H1 (cell line): ENCODE measurements at regions not wholly inside any gene's neighbourhood (a gene's known extent, or its start where the extent isn't known, plus 50 kb on each side); places are given as distances from the start of the nearest gene placed in this dataset.

Experiments
- CTCF ChIA-PET: fragments of 300-600 bp; sonication (Branson Sonifier 250); formaldehyde crosslinking; loops from one replicate; lab custom pipeline; 2021; ENCODE audit not compliant: partially characterized antibody; lab: Charles Lee
- POLR2A ChIA-PET: fragments of 300-600 bp; sonication (Branson Sonifier 250); formaldehyde crosslinking; loops from one replicate; lab custom pipeline; 2021; ENCODE audit warnings: inconsistent platforms; ENCODE audit not compliant: partially characterized antibody; lab: Charles Lee
- DNase-seq, 2 experiments: peaks; one replicate each; pipeline versions ENCODE4 v3.0.0 to v3.0.0-alpha.2; 2010 to 2022; ENCODE audit warnings: low spot score in 2 of 2, low read depth in 1 of 2, mixed read lengths in 1 of 2
- FAIRE-seq: peaks from 2 replicates; lab custom pipeline; 2011; peaks lifted over from hg19 to GRCh38; lab: Jason Lieb, UNC
- H2AFZ ChIP-seq: 2 replicates; pipeline ENCODE4 v1.8.1; 2012; ENCODE audit warnings: low read length, inconsistent platforms
- H2AK5ac ChIP-seq: 2 replicates; pipeline ENCODE4 v1.6.1; 2013; ENCODE audit warnings: low read depth, low read length
- H2BK120ac ChIP-seq: replicated peaks from 2 replicates; pipeline ENCODE3; 2013; ENCODE audit warnings: low read depth, low read length, inconsistent platforms
- H2BK12ac ChIP-seq: 2 replicates; pipeline ENCODE4 v1.6.1; 2013; ENCODE audit warnings: low read depth, low read length
- H2BK15ac ChIP-seq: 2 replicates; pipeline ENCODE4 v1.6.1; 2013; ENCODE audit warnings: low read length
- H2BK20ac ChIP-seq: 2 replicates; pipeline ENCODE4 v1.6.1; 2013; ENCODE audit warnings: low read length
- H2BK5ac ChIP-seq: 2 replicates; pipeline ENCODE4 v1.6.1; 2013; ENCODE audit warnings: low read depth, low read length
- H3K14ac ChIP-seq: 2 replicates; pipeline ENCODE4 v1.6.1; 2013; ENCODE audit warnings: inconsistent platforms; ENCODE audit not compliant: insufficient read length
- H3K18ac ChIP-seq: 2 replicates; pipeline ENCODE4 v1.6.1; 2013; ENCODE audit warnings: low read length; ENCODE audit errors: extremely low read depth
- H3K23ac ChIP-seq: 2 replicates; pipeline ENCODE4 v1.6.1; 2013; ENCODE audit warnings: inconsistent platforms; ENCODE audit not compliant: insufficient read length
- H3K23me2 ChIP-seq: 2 replicates; pipeline ENCODE4 v1.6.1; 2013; ENCODE audit warnings: low read depth, low read length
- H3K27ac ChIP-seq: 2 replicates; pipeline ENCODE4 v1.6.1; 2011; ENCODE audit warnings: low read depth, low read length, inconsistent platforms
- H3K27me3 ChIP-seq, 4 experiments: replicated peaks in 1 of 4; 1 replicate in 1 of 4; 2 replicates in 3 of 4; pipeline versions ENCODE4 v1.6.1 to v1.8.1; 2011 to 2013; ENCODE audit warnings: low read length in 3 of 4, mild to moderate bottlenecking in 3 of 4, inconsistent platforms in 2 of 4, mixed read lengths in 2 of 4, moderate library complexity in 1 of 4; ENCODE audit not compliant: control insufficient read depth in 3 of 4, insufficient read depth in 3 of 4; ENCODE audit errors: extremely low read depth in 1 of 4
- H3K36me3 ChIP-seq, 4 experiments: 2 replicates each; pipeline versions ENCODE4 v1.6.1 to v1.8.1; 2011 to 2013; ENCODE audit warnings: mild to moderate bottlenecking in 4 of 4, low read length in 3 of 4, moderate library complexity in 2 of 4, control low read depth in 1 of 4, inconsistent platforms in 1 of 4; ENCODE audit not compliant: insufficient read depth in 4 of 4, control insufficient read depth in 2 of 4
- H3K4ac ChIP-seq: replicated peaks from 2 replicates; pipeline ENCODE3; 2013; ENCODE audit warnings: low read length, low read depth, mixed read lengths, inconsistent platforms; ENCODE audit not compliant: insufficient read length
- H3K4me1 ChIP-seq, 4 experiments: replicated peaks in 1 of 4; 1 replicate in 1 of 4; 2 replicates in 3 of 4; pipeline versions ENCODE4 v1.6.1 to v1.8.1; 2011 to 2013; ENCODE audit warnings: low read length in 3 of 4, inconsistent platforms in 2 of 4, mixed read lengths in 1 of 4; ENCODE audit not compliant: insufficient read depth in 4 of 4, control insufficient read depth in 3 of 4
- H3K4me2 ChIP-seq, 2 experiments: 2 replicates each; pipeline versions ENCODE4 v1.6.1 to v1.8.1; 2011 to 2013; ENCODE audit warnings: low read depth in 2 of 2, low read length in 2 of 2, control low read depth in 1 of 2, inconsistent platforms in 1 of 2, mild to moderate bottlenecking in 1 of 2; ENCODE audit not compliant: insufficient read depth in 1 of 2
- H3K4me3 ChIP-seq, 4 experiments: fragments of 200-600, 300-600 bp in 1 of 4; sonication (generic), shearing (Covaris generic), sonication (Bioruptor Twin) in 1 of 4; 2 replicates each; pipeline versions ENCODE4 v1.5.1 to v1.8.1; 2011 to 2016; ENCODE audit warnings: low read length in 4 of 4, low read depth in 3 of 4, control low read depth in 2 of 4, inconsistent platforms in 2 of 4, mild to moderate bottlenecking in 2 of 4, mixed read lengths in 1 of 4, moderate library complexity in 1 of 4; ENCODE audit not compliant: insufficient read depth in 2 of 4; ENCODE audit errors: extremely low read depth in 1 of 4
- H3K56ac ChIP-seq: replicated peaks from 2 replicates; pipeline ENCODE3; 2013; ENCODE audit warnings: low read depth, mild to moderate bottlenecking, mixed read lengths, low read length, inconsistent platforms; ENCODE audit not compliant: insufficient read length
- H3K79me1 ChIP-seq: 2 replicates; pipeline ENCODE4 v1.6.1; 2013; ENCODE audit warnings: low read depth, low read length, control low read depth
- H3K79me2 ChIP-seq, 2 experiments: 2 replicates each; pipeline versions ENCODE4 v1.6.1 to v1.8.1; 2012 to 2013; ENCODE audit warnings: low read length in 2 of 2, mild to moderate bottlenecking in 2 of 2, inconsistent platforms in 1 of 2; ENCODE audit not compliant: insufficient read depth in 2 of 2, control insufficient read depth in 1 of 2
- H3K9ac ChIP-seq, 4 experiments: replicated peaks in 1 of 4; 1 replicate in 1 of 4; 2 replicates in 3 of 4; pipeline versions ENCODE4 v1.6.1 to v1.8.1; 2011 to 2013; ENCODE audit warnings: low read depth in 3 of 4, low read length in 3 of 4, control low read depth in 2 of 4, mild to moderate bottlenecking in 2 of 4, moderate library complexity in 2 of 4, inconsistent platforms in 1 of 4; ENCODE audit errors: extremely low read depth in 1 of 4
- H3K9me3 ChIP-seq, 2 experiments: 2 replicates each; pipeline versions ENCODE4 v1.6.1 to v1.8.1; 2012 to 2013; ENCODE audit warnings: mild to moderate bottlenecking in 2 of 2, moderate library complexity in 2 of 2, control low read depth in 1 of 2, inconsistent platforms in 1 of 2, low read depth in 1 of 2, low read length in 1 of 2, mixed read lengths in 1 of 2; ENCODE audit not compliant: insufficient read depth in 2 of 2
- H4K20me1 ChIP-seq, 2 experiments: replicated peaks in 1 of 2; 2 replicates each; pipeline versions ENCODE3 to v1.8.1; 2011 to 2013; ENCODE audit warnings: inconsistent platforms in 2 of 2, low read length in 2 of 2, mild to moderate bottlenecking in 1 of 2; ENCODE audit not compliant: insufficient read depth in 2 of 2, control insufficient read depth in 1 of 2
- H4K5ac ChIP-seq: 2 replicates; pipeline ENCODE4 v1.6.1; 2013; ENCODE audit warnings: low read length, low read depth, mixed read lengths, inconsistent platforms; ENCODE audit not compliant: insufficient read length
- H4K8ac ChIP-seq: 2 replicates; pipeline ENCODE4 v1.8.0; 2013; ENCODE audit warnings: mild to moderate bottlenecking, moderate library complexity, low read length, inconsistent platforms; ENCODE audit not compliant: insufficient read depth; ENCODE audit errors: extremely low read depth
- H4K91ac ChIP-seq: replicated peaks from 2 replicates; pipeline ENCODE3; 2013; ENCODE audit warnings: low read length, mixed read lengths, inconsistent platforms; ENCODE audit not compliant: insufficient read length
- CTCF ChIP-seq, 3 experiments: IDR thresholded peaks; 1 replicate in 2 of 3; 2 replicates in 1 of 3; pipeline versions ENCODE4 v1.5.1 to v1.6.1; 2011; ENCODE audit warnings: low read length in 3 of 3, mild to moderate bottlenecking in 3 of 3, inconsistent platforms in 2 of 3, low read depth in 1 of 3, moderate library complexity in 1 of 3; ENCODE audit not compliant: insufficient read depth in 1 of 3; ENCODE audit errors: control extremely low read depth in 1 of 3
- FOSL1 ChIP-seq: IDR thresholded peaks from 2 replicates; pipeline ENCODE4 v1.6.1; 2011; ENCODE audit warnings: mild to moderate bottlenecking, low read depth, low read length, moderate library complexity; ENCODE audit not compliant: insufficient read depth
- HDAC2 ChIP-seq, 2 experiments: fragments of 300-600 bp in 1 of 2; sonication (generic) in 1 of 2; IDR thresholded peaks; 2 replicates each; pipeline ENCODE4 v1.6.1; 2011 to 2012; ENCODE audit warnings: low read depth in 2 of 2, low read length in 2 of 2, mild to moderate bottlenecking in 2 of 2, moderate library complexity in 2 of 2, borderline replicate concordance in 1 of 2, inconsistent platforms in 1 of 2
- RAD21 ChIP-seq, 2 experiments: IDR thresholded peaks in 1 of 2; conservative IDR thresholded peaks in 1 of 2; 2 replicates each; pipeline ENCODE4 v1.6.1; 2011; ENCODE audit warnings: low read depth in 2 of 2, low read length in 2 of 2, improper control_type of control experiment in 1 of 2, inconsistent platforms in 1 of 2, mild to moderate bottlenecking in 1 of 2, moderate library complexity in 1 of 2
- SAP30 ChIP-seq: fragments of 300-600 bp; sonication (generic); IDR thresholded peaks from 2 replicates; pipeline ENCODE4 v1.7.1; 2012; ENCODE audit warnings: low read length, moderate library complexity, mild to moderate bottlenecking, inconsistent platforms; ENCODE audit not compliant: insufficient read depth, insufficient replicate concordance
- TBP ChIP-seq: IDR thresholded peaks from 2 replicates; pipeline ENCODE4 v1.6.1; 2011; ENCODE audit warnings: low read depth, low read length, improper control_type of control experiment
- YY1 ChIP-seq: IDR thresholded peaks from 2 replicates; pipeline ENCODE4 v1.6.1; 2011; ENCODE audit warnings: low read depth, mild to moderate bottlenecking, low read length
- WGBS, 2 experiments: shearing (Covaris generic) in 1 of 2; methylation state at CpG; one replicate each; pipeline versions ENCODE4 v1.1.6 to v1.1.7; 2013 to 2015; ENCODE audit warnings: low lambda C conversion rate in 2 of 2, mixed read lengths in 2 of 2, inconsistent platforms in 1 of 2, low coverage in 1 of 2, missing lambda C conversion rate in 1 of 2; ENCODE audit not compliant: insufficient replicate concordance in 2 of 2, insufficient coverage in 1 of 2, insufficient read length in 1 of 2; ENCODE audit errors: extremely low coverage in 1 of 2, missing lambda C conversion rate in 1 of 2; 5-methylcytosine and 5-hydroxymethylcytosine counted together

GRCh38 chr4:151960449-151961230 lies 199.8 kb upstream of the GATB start:
- Histone ChIP-seq H4K91ac (no peak overlapping the region), H3K4me1 (peaks cover 0 to 6% (median 4%) of the 10 kb centered on the region in 4 experiments; a peak in 3 of 7 replicates), H3K4me3 (no peak overlapping the region), H2AFZ (0 out of 2 replicates have a peak overlapping the region, but pooled peaks have one; percentile 49), H3K14ac (no peak overlapping the region), H3K4me2 (no peak overlapping the region), H3K79me2 (no peaks in the 10 kb centered on the region; a peak in 1 of 4 replicates), H4K5ac (no peak overlapping the region), H2BK12ac (no peak overlapping the region), H2BK15ac (no peak overlapping the region), H4K8ac (no peak overlapping the region), H3K23ac (no peak overlapping the region), H3K27ac (no peak overlapping the region), H3K27me3 (no peaks in the 10 kb centered on the region), H2BK120ac (no peak overlapping the region), H4K20me1 (no peaks in the 10 kb centered on the region), H3K4ac (no peak overlapping the region), H2BK5ac (no peak overlapping the region), H2AK5ac (no peak overlapping the region), H3K79me1 (no peaks in the 10 kb centered on the region), H2BK20ac (no peak overlapping the region), H3K9ac (no peak overlapping the region), H3K56ac (no peak overlapping the region), H3K9me3 (no peaks in the 10 kb centered on the region), H3K18ac (no peak overlapping the region), H3K36me3 (no peaks in the 10 kb centered on the region), H3K23me2 (no peaks in the 10 kb centered on the region)
- no peak for DNase-seq
- WGBS, 2 experiments = 93% methylated on average over 11 of the region's 11 CpGs; no CpG with 5 or more reads in 1 of the 2 experiments
- POLR2A ChIA-PET = interaction anchor here (0.6 kb wide), 1 partner anchor 54 kb away, joined by 3 read pairs; no protein-coding TSS in a partner anchor
- CTCF ChIA-PET = interaction anchor here (0.8 to 1.4 kb wide), 3 partner anchors 11 to 85 kb away, joined by 3 to 5 read pairs (median 3); no protein-coding TSS in a partner anchor
- no peak for FAIRE-seq
- no peak for TF ChIP-seq RAD21 (IDR thresholded peaks at IDR 0.05 in 1 of 2, conservative IDR thresholded peaks at IDR 0.05 in 1 of 2; ENCODE audit: low read depth in 2 of 2, low read length in 2 of 2)
- TF ChIP-seq YY1 = no peak
- no peak for TF ChIP-seq HDAC2 (IDR thresholded peaks at IDR 0.05; ENCODE audit: borderline replicate concordance in 1 of 2, low read depth in 2 of 2, low read length in 2 of 2)
- no peak for TF ChIP-seq TBP
- TF ChIP-seq SAP30 = no peak
- TF ChIP-seq CTCF (IDR thresholded peaks at IDR 0.05; ENCODE audit: control extremely low read depth in 1 of 3, insufficient read depth in 1 of 3, low read depth in 1 of 3, low read length in 3 of 3) = no peak
- no peak for TF ChIP-seq FOSL1
